ENCODE measurements at regions not wholly inside any gene's neighbourhood (a gene's known extent, or its start where the extent isn't known, plus 50 kb on each side); places are given as distances from the start of the nearest gene placed in this dataset.

DNA sequence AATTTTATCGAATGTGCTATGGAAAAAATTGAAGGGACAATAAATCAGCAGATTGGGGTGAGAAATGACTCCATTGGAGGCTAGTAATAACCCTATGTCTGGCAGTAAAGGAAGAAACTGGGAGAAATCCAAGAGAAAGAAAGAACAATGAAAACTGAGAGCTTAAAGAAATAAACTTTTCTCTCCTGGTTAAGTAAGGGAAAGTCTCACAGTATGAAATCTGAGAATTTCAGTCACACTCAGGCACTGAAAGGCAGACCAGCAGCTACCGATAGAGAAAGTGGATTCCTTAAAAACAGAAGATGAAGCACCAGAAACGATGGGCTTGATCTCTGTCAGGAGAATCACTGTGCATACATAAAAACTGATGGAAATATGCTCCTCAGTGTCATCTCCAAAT lies 404.2 kb downstream of the PLPP3 start:
- 85% methylated on average over 3 of the region's 3 CpGs for WGBS
- H3K4me1 ChIP-seq: no peaks in the 10 kb centered on the region
- TF ChIP-seq POLR2AphosphoS5 (IDR thresholded peaks at IDR 0.05) (no peak), EP300 (IDR thresholded peaks at IDR 0.05) (no peak), POLR2A (IDR thresholded peaks at IDR 0.05) (no peak), CTCF (IDR thresholded peaks at IDR 0.05) (no peak)

GRCh38 chr1:56174176-56174885 lies 405.0 kb downstream of the PLPP3 start:
- no peak overlapping the region for H3K27ac ChIP-seq
- H3K36me3 ChIP-seq: no peaks in the 10 kb centered on the region
- H3K4me1 ChIP-seq: no peaks in the 10 kb centered on the region
- no peak for TF ChIP-seq POLR2A (IDR thresholded peaks at IDR 0.05)
- no peak for TF ChIP-seq POLR2AphosphoS5 (IDR thresholded peaks at IDR 0.05)
- TF ChIP-seq EP300 (IDR thresholded peaks at IDR 0.05): no peak
- TF ChIP-seq CTCF (IDR thresholded peaks at IDR 0.05): no peak
- no peak overlapping the region for H3K4me3 ChIP-seq
- WGBS: 44% methylated on average over 1 of the region's 1 CpG
- no peak for DNase-seq (ENCODE audit: low spot score in 2 of 2)
- H3K9me3 ChIP-seq: no peaks in the 10 kb centered on the region
- H3K27me3 ChIP-seq: no peaks in the 10 kb centered on the region

More for the DNA sequence above, 404.2 kb downstream of the PLPP3 start:
- H3K9me3 ChIP-seq: no peaks in the 10 kb centered on the region
- H3K27me3 ChIP-seq: no peaks in the 10 kb centered on the region
- no peak for DNase-seq (ENCODE audit: low spot score in 2 of 2)
- H3K27ac ChIP-seq: no peak overlapping the region
- H3K4me3 ChIP-seq: no peak overlapping the region
- no peaks in the 10 kb centered on the region for H3K36me3 ChIP-seq

DNA sequence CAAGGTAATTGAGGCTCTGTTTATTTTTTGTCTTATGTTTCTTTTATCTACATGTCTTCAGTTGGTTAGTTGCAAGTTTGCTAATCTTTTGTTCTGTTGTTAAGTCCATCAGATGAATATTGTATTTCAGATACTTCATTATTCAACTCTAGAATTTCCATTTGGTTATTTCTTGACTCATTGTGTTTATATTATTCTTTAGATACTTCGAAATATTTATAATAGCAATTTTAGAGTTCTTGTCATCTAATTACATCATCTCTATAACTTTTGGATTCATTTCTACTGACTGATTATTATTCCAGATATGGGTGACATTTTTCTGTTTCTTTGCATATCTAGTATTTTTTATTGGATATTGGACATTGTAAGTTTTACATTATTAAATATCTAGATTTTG lies 405.6 kb downstream of the PLPP3 start:
- H3K27ac ChIP-seq: no peak overlapping the region
- TF ChIP-seq POLR2A (IDR thresholded peaks at IDR 0.05): no peak
- no peak for TF ChIP-seq POLR2AphosphoS5 (IDR thresholded peaks at IDR 0.05)
- no peak for TF ChIP-seq CTCF (IDR thresholded peaks at IDR 0.05)
- TF ChIP-seq EP300 (IDR thresholded peaks at IDR 0.05): no peak
- no peaks in the 10 kb centered on the region for H3K9me3 ChIP-seq
- H3K36me3 ChIP-seq: no peaks in the 10 kb centered on the region
- WGBS: 70% methylated on average over 1 of the region's 1 CpG
- DNase-seq (ENCODE audit: low spot score in 2 of 2): no peak
- no peaks in the 10 kb centered on the region for H3K27me3 ChIP-seq
- no peak overlapping the region for H3K4me3 ChIP-seq
- H3K4me1 ChIP-seq: no peaks in the 10 kb centered on the region

GRCh38 chr1:56171670-56172069 lies 407.7 kb downstream of the PLPP3 start:
- no peak for TF ChIP-seq CTCF (IDR thresholded peaks at IDR 0.05)
- no peak for TF ChIP-seq EP300 (IDR thresholded peaks at IDR 0.05)
- TF ChIP-seq POLR2AphosphoS5 (IDR thresholded peaks at IDR 0.05): no peak
- TF ChIP-seq POLR2A (IDR thresholded peaks at IDR 0.05): no peak
- 98% methylated on average over 1 of the region's 1 CpG for WGBS
- no peak overlapping the region for H3K27ac ChIP-seq
- H3K4me3 ChIP-seq: no peak overlapping the region
- no peaks in the 10 kb centered on the region for H3K27me3 ChIP-seq
- no peak for DNase-seq (ENCODE audit: low spot score in 2 of 2)
- H3K4me1 ChIP-seq: no peaks in the 10 kb centered on the region
- no peaks in the 10 kb centered on the region for H3K9me3 ChIP-seq
- H3K36me3 ChIP-seq: no peaks in the 10 kb centered on the region

GRCh38 chr1:56170784-56171320 lies 408.5 kb downstream of the PLPP3 start:
- no peaks in the 10 kb centered on the region for H3K36me3 ChIP-seq
- H3K27ac ChIP-seq: no peak overlapping the region
- no peaks in the 10 kb centered on the region for H3K4me1 ChIP-seq
- H3K27me3 ChIP-seq: no peaks in the 10 kb centered on the region
- H3K9me3 ChIP-seq: no peaks in the 10 kb centered on the region
- no peak overlapping the region for H3K4me3 ChIP-seq
- DNase-seq (ENCODE audit: low spot score in 2 of 2): no peak
- 62% methylated on average over 4 of the region's 4 CpGs for WGBS
- TF ChIP-seq CTCF (IDR thresholded peaks at IDR 0.05) (no peak), EP300 (IDR thresholded peaks at IDR 0.05) (no peak), POLR2AphosphoS5 (IDR thresholded peaks at IDR 0.05) (no peak), POLR2A (IDR thresholded peaks at IDR 0.05) (no peak)

Data from suprapubic skin (tissue), 4 donors.